HepG2 (cell line): ENCODE measurements at regions not wholly inside any gene's neighbourhood (a gene's known extent, or its start where the extent isn't known, plus 50 kb on each side); places are given as distances from the start of the nearest gene placed in this dataset.

Source experiments
- CHD2 ChIP-seq: IDR thresholded peaks from 2 replicates; pipeline ENCODE4 v1.6.1; 2011; ENCODE audit warnings: low read depth, low read length, improper control_type of control experiment
- DPF2 ChIP-seq: sonication (generic); formaldehyde crosslinking; IDR thresholded peaks from 2 replicates; pipeline ENCODE4 v1.4.0; 2020; ENCODE audit warnings: mild to moderate bottlenecking, low read depth, missing genetic modification reagents, borderline replicate concordance
- ESRRA ChIP-seq: sonication (generic); formaldehyde crosslinking; IDR thresholded peaks from 2 replicates; pipeline ENCODE4 v1.5.1; 2020; ENCODE audit warnings: mild to moderate bottlenecking, low read depth, missing genetic modification reagents
- GPBP1L1 ChIP-seq: sonication (generic); formaldehyde crosslinking; IDR thresholded peaks from 2 replicates; pipeline ENCODE4 v1.5.0; 2020; ENCODE audit warnings: mild to moderate bottlenecking, missing genetic modification reagents
- HMGXB4 ChIP-seq, 2 experiments: sonication (generic) in 1 of 2; formaldehyde crosslinking in 1 of 2; IDR thresholded peaks; 2 replicates each; pipeline versions ENCODE4 v1.4.0 to v1.6.1; 2018 to 2020; ENCODE audit warnings: missing genetic modification reagents in 2 of 2, borderline replicate concordance in 1 of 2, low read depth in 1 of 2, mild to moderate bottlenecking in 1 of 2, missing biosample characterization in 1 of 2
- KDM5B ChIP-seq: sonication (generic); formaldehyde crosslinking; IDR thresholded peaks from 2 replicates; pipeline ENCODE4 v1.4.0; 2020; ENCODE audit warnings: missing genetic modification reagents, mild to moderate bottlenecking, borderline replicate concordance
- NCOA2 ChIP-seq: sonication (generic); formaldehyde crosslinking; IDR thresholded peaks from 2 replicates; pipeline ENCODE4 v1.8.0; 2022; ENCODE audit warnings: inconsistent platforms
- NCOA5 ChIP-seq: sonication (generic); formaldehyde crosslinking; IDR thresholded peaks from 2 replicates; pipeline ENCODE4 v1.4.0; 2020; ENCODE audit warnings: missing genetic modification reagents
- REL ChIP-seq: sonication (generic); formaldehyde crosslinking; conservative IDR thresholded peaks from 2 replicates; pipeline ENCODE4 v1.8.0; 2022; ENCODE audit warnings: mild to moderate bottlenecking, missing genetic modification reagents, moderate library complexity
- SNAI1 ChIP-seq: sonication (generic); formaldehyde crosslinking; IDR thresholded peaks from 2 replicates; pipeline ENCODE4 v1.5.0; 2020; ENCODE audit warnings: mild to moderate bottlenecking, missing genetic modification reagents, borderline replicate concordance
- THAP11 ChIP-seq: IDR thresholded peaks from 2 replicates; pipeline ENCODE4 v1.6.1; 2016; ENCODE audit warnings: missing biosample characterization, missing genetic modification reagents
- ZHX1 ChIP-seq: sonication (generic); formaldehyde crosslinking; IDR thresholded peaks from 2 replicates; pipeline ENCODE4 v1.8.1; 2022; ENCODE audit warnings: low read depth, mild to moderate bottlenecking, missing genetic modification reagents
- ZNF232 ChIP-seq: sonication (generic); formaldehyde crosslinking; IDR thresholded peaks from 2 replicates; pipeline ENCODE4 v1.4.0; 2020; ENCODE audit warnings: missing genetic modification reagents, borderline replicate concordance
- ZNF235 ChIP-seq: sonication (generic); formaldehyde crosslinking; IDR thresholded peaks from 2 replicates; pipeline ENCODE4 v1.8.1; 2023; ENCODE audit warnings: mild to moderate bottlenecking, missing genetic modification reagents, borderline replicate concordance
- ZNF317 ChIP-seq: sonication (generic); formaldehyde crosslinking; IDR thresholded peaks from 2 replicates; pipeline ENCODE4 v1.5.0; 2020; ENCODE audit warnings: mild to moderate bottlenecking, missing genetic modification reagents
- ZNF362 ChIP-seq: sonication (generic); formaldehyde crosslinking; IDR thresholded peaks from 2 replicates; pipeline ENCODE4 v1.4.0; 2020; ENCODE audit warnings: missing genetic modification reagents, mild to moderate bottlenecking, borderline replicate concordance
- ZNF382 ChIP-seq: sonication (generic); formaldehyde crosslinking; IDR thresholded peaks from 2 replicates; pipeline ENCODE4 v1.5.0; 2020; ENCODE audit warnings: missing genetic modification reagents, mild to moderate bottlenecking, borderline replicate concordance
- ZNF782 ChIP-seq: sonication (generic); formaldehyde crosslinking; IDR thresholded peaks from 2 replicates; pipeline ENCODE4 v1.4.0; 2020; ENCODE audit warnings: missing genetic modification reagents, mild to moderate bottlenecking, borderline replicate concordance
- ZNF788 ChIP-seq: sonication (generic); formaldehyde crosslinking; IDR thresholded peaks from 2 replicates; pipeline ENCODE4 v1.5.0; 2020; ENCODE audit warnings: mild to moderate bottlenecking, missing genetic modification reagents, borderline replicate concordance
- ZNF841 ChIP-seq: sonication (generic); formaldehyde crosslinking; IDR thresholded peaks from 2 replicates; pipeline ENCODE4 v1.8.1; 2023; ENCODE audit warnings: missing genetic modification reagents, borderline replicate concordance
- ZSCAN31 ChIP-seq: sonication (generic); formaldehyde crosslinking; IDR thresholded peaks from 2 replicates; pipeline ENCODE4 v1.5.0; 2020; ENCODE audit warnings: low read depth, mild to moderate bottlenecking, missing genetic modification reagents

GRCh38 chr16:31700530-31701388 is 172.8 kb upstream of the ZNF267 start (continued):
- TF ChIP-seq CHD2 = peak; percentile 56; the same call in 1 of the 2 replicates
- TF ChIP-seq ZNF382 (CRISPR knock-in tag) = no peak
- TF ChIP-seq ZHX1 (CRISPR knock-in tag) = peak; percentile 73; the same call in 1 of the 2 replicates
- peak; percentile 98 for TF ChIP-seq SNAI1 (CRISPR knock-in tag)
- no peak; the same call in 1 of the 2 replicates for TF ChIP-seq REL (CRISPR knock-in tag)
- TF ChIP-seq ESRRA (CRISPR knock-in tag) = no peak; the same call in 1 of the 2 replicates
- TF ChIP-seq DPF2 (CRISPR knock-in tag) = no peak; the same call in 1 of the 2 replicates
- no peak; the same call in 1 of the 2 replicates for TF ChIP-seq ZNF362
- TF ChIP-seq NCOA5 (CRISPR knock-in tag) = no peak
- TF ChIP-seq ZNF782 (CRISPR knock-in tag) = peak; percentile 48; the same call in 1 of the 2 replicates
- peak; percentile 88; the same call in 1 of the 2 replicates for TF ChIP-seq ZSCAN31
- peak; percentile 99 for TF ChIP-seq ZNF235 (CRISPR knock-in tag)
- TF ChIP-seq HMGXB4 (CRISPR knock-in tag; IDR thresholded peaks at IDR 0.05; ENCODE audit: borderline replicate concordance in 1 of 2, low read depth in 1 of 2) = peak; percentile 66 to 94; a peak in 3 of 4 replicates
- TF ChIP-seq NCOA2 (CRISPR knock-in tag) = no peak; the same call in none of the 2 replicates
- TF ChIP-seq GPBP1L1 = no peak
- TF ChIP-seq ZNF317 (CRISPR knock-in tag) = peak; percentile 63; the same call in 1 of the 2 replicates
- TF ChIP-seq ZNF841 = peak; percentile 57; the same call in 1 of the 2 replicates
- TF ChIP-seq ZNF788 (CRISPR knock-in tag) = peak; percentile 90
- peak; percentile 73; the same call in 1 of the 2 replicates for TF ChIP-seq ZNF232 (CRISPR knock-in tag)
- peak; percentile 79 for TF ChIP-seq THAP11 (CRISPR knock-in tag)
- peak; percentile 98 for TF ChIP-seq KDM5B (CRISPR knock-in tag)
